ENCODE measurements at regions not wholly inside any gene's neighbourhood (a gene's known extent, or its start where the extent isn't known, plus 50 kb on each side); places are given as distances from the start of the nearest gene placed in this dataset.
"Not testable (repeated sequence)": the region's sequence is repeated elsewhere in the genome, so short reads cannot be mapped to it uniquely, and the experiment has no call there.

- H3K27ac ChIP-seq (ENCODE audit: low read length in 2 of 2); H3K9me3 Mint-ChIP-seq (ENCODE audit: insufficient read depth); H3K4me3 ChIP-seq (ENCODE audit: control extremely low read depth in 1 of 5, extremely low read depth in 1 of 5, insufficient read depth in 1 of 5, low read depth in 2 of 5, low read length in 4 of 5); H3K9ac ChIP-seq (ENCODE audit: low read length); H3K27me3 ChIP-seq (replicated peaks in 1 of 4; ENCODE audit: control extremely low read depth in 1 of 4, control insufficient read depth in 3 of 4, insufficient read depth in 4 of 4, low read length in 3 of 4); H2AFZ ChIP-seq (ENCODE audit: insufficient read depth, low read depth, low read length, poor library complexity, severe bottlenecking); H3K79me2 ChIP-seq (ENCODE audit: control insufficient read depth, insufficient read depth, low read length); H3K36me3 ChIP-seq (replicated peaks in 1 of 2; ENCODE audit: control extremely low read depth in 1 of 2, control insufficient read depth in 1 of 2, extremely low read depth in 1 of 2, insufficient read depth in 2 of 2, low read length in 1 of 2); H3K9me3 ChIP-seq (ENCODE audit: control extremely low read depth in 1 of 3, control insufficient read depth in 2 of 3, insufficient read depth in 1 of 3, low read length in 2 of 3); H3K27me3 Mint-ChIP-seq; intact Hi-C loops (cut with micrococcal nuclease); H3K4me3 Mint-ChIP-seq; H4K20me1 ChIP-seq (ENCODE audit: control insufficient read depth, insufficient read depth, low read length, poor library complexity, severe bottlenecking); H3K4me2 ChIP-seq (replicated peaks; ENCODE audit: low read depth, low read length, poor library complexity, severe bottlenecking); POLR2A ChIA-PET; H3K27ac Mint-ChIP-seq: not testable (repeated sequence)
- CTCF ChIA-PET = interaction anchor here (0.8 to 1.8 kb wide), 4 partner anchors 10 to 375 kb away, joined by 3 to 5 read pairs (median 4); partner anchors contain the start of gene GOSR1
- WGBS (ENCODE audit: insufficient coverage) = 79% methylated on average over 17 of the region's 25 CpGs
- peak; percentile 56 for DNase-seq
- TF ChIP-seq CTCF (IDR thresholded peaks at IDR 0.05) = peak; percentile 65
- peaks cover 6 to 12% of the 10 kb centered on the region in 2 donors for H3K4me1 ChIP-seq (ENCODE audit: control insufficient read depth in 2 of 2, insufficient read depth in 2 of 2, low read length in 2 of 2)
- peak; percentile 71 for ATAC-seq (ENCODE audit: low read depth)
- peaks cover 21% of the 10 kb centered on the region for H3K4me1 Mint-ChIP-seq
Observed at GRCh38 chr17:30714825-30715622, 109.5 kb downstream of the CRLF3 start.

- H3K27ac Mint-ChIP-seq; H3K4me3 ChIP-seq (ENCODE audit: control extremely low read depth in 1 of 5, extremely low read depth in 1 of 5, insufficient read depth in 1 of 5, low read depth in 2 of 5, low read length in 4 of 5); H2AFZ ChIP-seq (ENCODE audit: insufficient read depth, low read depth, low read length, poor library complexity, severe bottlenecking); H3K27me3 ChIP-seq (replicated peaks in 1 of 4; ENCODE audit: control extremely low read depth in 1 of 4, control insufficient read depth in 3 of 4, insufficient read depth in 4 of 4, low read length in 3 of 4); H3K27me3 Mint-ChIP-seq; H3K79me2 ChIP-seq (ENCODE audit: control insufficient read depth, insufficient read depth, low read length); H3K9ac ChIP-seq (ENCODE audit: low read length); H4K20me1 ChIP-seq (ENCODE audit: control insufficient read depth, insufficient read depth, low read length, poor library complexity, severe bottlenecking); intact Hi-C loops (cut with micrococcal nuclease); H3K4me2 ChIP-seq (replicated peaks; ENCODE audit: low read depth, low read length, poor library complexity, severe bottlenecking); ATAC-seq (ENCODE audit: low read depth); H3K4me1 ChIP-seq (ENCODE audit: control insufficient read depth in 2 of 2, insufficient read depth in 2 of 2, low read length in 2 of 2); H3K9me3 ChIP-seq (ENCODE audit: control extremely low read depth in 1 of 3, control insufficient read depth in 2 of 3, insufficient read depth in 1 of 3, low read length in 2 of 3); H3K4me3 Mint-ChIP-seq; POLR2A ChIA-PET; H3K36me3 ChIP-seq (replicated peaks in 1 of 2; ENCODE audit: control extremely low read depth in 1 of 2, control insufficient read depth in 1 of 2, extremely low read depth in 1 of 2, insufficient read depth in 2 of 2, low read length in 1 of 2); H3K9me3 Mint-ChIP-seq (ENCODE audit: insufficient read depth); DNase-seq; H3K27ac ChIP-seq (ENCODE audit: low read length in 2 of 2): not testable (repeated sequence)
- H3K4me1 Mint-ChIP-seq = peaks cover 17% of the 10 kb centered on the region
- whole genome bisulfite sequencing (ENCODE audit: insufficient coverage) = 86% methylated on average over 7 of the region's 10 CpGs
- CTCF ChIA-PET = interaction anchor here (0.6 to 1.8 kb wide), 2 partner anchors 373 to 782 kb away, joined by 4 to 5 read pairs; no protein-coding TSS in a partner anchor
Observed at GRCh38 chr17:30713805-30714204, 110.7 kb downstream of the CRLF3 start.

GRCh38 chr17:30712859-30713258 lies 111.6 kb downstream of the CRLF3 start:
- H3K9me3 Mint-ChIP-seq (ENCODE audit: insufficient read depth); intact Hi-C loops (cut with micrococcal nuclease); H3K36me3 ChIP-seq (replicated peaks in 1 of 2; ENCODE audit: control extremely low read depth in 1 of 2, control insufficient read depth in 1 of 2, extremely low read depth in 1 of 2, insufficient read depth in 2 of 2, low read length in 1 of 2); CTCF ChIA-PET; H3K27ac ChIP-seq (ENCODE audit: low read length in 2 of 2); H3K9me3 ChIP-seq (ENCODE audit: control extremely low read depth in 1 of 3, control insufficient read depth in 2 of 3, insufficient read depth in 1 of 3, low read length in 2 of 3); H3K27ac Mint-ChIP-seq; H3K4me3 Mint-ChIP-seq; H2AFZ ChIP-seq (ENCODE audit: insufficient read depth, low read depth, low read length, poor library complexity, severe bottlenecking); H3K4me2 ChIP-seq (replicated peaks; ENCODE audit: low read depth, low read length, poor library complexity, severe bottlenecking); H3K27me3 ChIP-seq (replicated peaks in 1 of 4; ENCODE audit: control extremely low read depth in 1 of 4, control insufficient read depth in 3 of 4, insufficient read depth in 4 of 4, low read length in 3 of 4); H3K4me1 ChIP-seq (ENCODE audit: control insufficient read depth in 2 of 2, insufficient read depth in 2 of 2, low read length in 2 of 2); H3K27me3 Mint-ChIP-seq; H4K20me1 ChIP-seq (ENCODE audit: control insufficient read depth, insufficient read depth, low read length, poor library complexity, severe bottlenecking); DNase-seq; ATAC-seq (ENCODE audit: low read depth); H3K79me2 ChIP-seq (ENCODE audit: control insufficient read depth, insufficient read depth, low read length); H3K9ac ChIP-seq (ENCODE audit: low read length); H3K4me3 ChIP-seq (ENCODE audit: control extremely low read depth in 1 of 5, extremely low read depth in 1 of 5, insufficient read depth in 1 of 5, low read depth in 2 of 5, low read length in 4 of 5): not testable (repeated sequence)
- WGBS (ENCODE audit: insufficient coverage) = 100% methylated on average over 1 of the region's 3 CpGs
- H3K4me1 Mint-ChIP-seq = peaks cover 24% of the 10 kb centered on the region
- POLR2A ChIA-PET = interaction anchor here (0.7 kb wide), 1 partner anchor 1416 kb away, joined by 4 read pairs; no protein-coding TSS in a partner anchor
